GM19351 (cell line): ENCODE measurements at regions not wholly inside any gene's neighbourhood (a gene's known extent, or its start where the extent isn't known, plus 50 kb on each side); places are given as distances from the start of the nearest gene placed in this dataset.

Source experiments
- ATAC-seq: cut with Tn5 transposase; IDR thresholded peaks from one replicate; pipeline ENCODE4 v1.9.1; 2021; ENCODE audit warnings: mild to moderate bottlenecking, moderate library complexity; ENCODE audit not compliant: unreplicated experiment

- no peak for ATAC-seq
Measured at GRCh38 chr13:82878536-82878935, 1003.7 kb downstream of the SLITRK1 start.

- ATAC-seq, result no peak
Measured at GRCh38 chr13:82867284-82867683, 1015.0 kb downstream of the SLITRK1 start.

- ATAC-seq, result no peak
Measured at GRCh38 chr13:82850644-82851043, 1031.6 kb downstream of the SLITRK1 start.

GRCh38 chr13:82848766-82849165 is 1033.5 kb downstream of the SLITRK1 start:
- ATAC-seq, result no peak

GRCh38 chr13:82847595-82847994 is 1034.7 kb downstream of the SLITRK1 start:
- no peak for ATAC-seq

GRCh38 chr13:82833923-82834322 is 1048.4 kb downstream of the SLITRK1 start:
- no peak for ATAC-seq

- ATAC-seq, result no peak
Measured at GRCh38 chr13:82829040-82829439, 1053.2 kb downstream of the SLITRK1 start.

GRCh38 chr13:82827724-82828123 is 1054.5 kb downstream of the SLITRK1 start:
- no peak for ATAC-seq

- ATAC-seq, result no peak
Measured at GRCh38 chr13:82822935-82823334, 1059.3 kb downstream of the SLITRK1 start.

GRCh38 chr13:82817133-82817532 is 1065.1 kb downstream of the SLITRK1 start:
- ATAC-seq, result no peak

- ATAC-seq, result no peak
Measured at GRCh38 chr13:82815791-82816190, 1066.5 kb downstream of the SLITRK1 start.

GRCh38 chr13:82803341-82803740 is 1078.9 kb downstream of the SLITRK1 start:
- no peak for ATAC-seq

GRCh38 chr13:82802528-82802927 is 1079.7 kb downstream of the SLITRK1 start:
- no peak for ATAC-seq

- no peak for ATAC-seq
Measured at GRCh38 chr13:82800391-82800790, 1081.9 kb downstream of the SLITRK1 start.

- ATAC-seq, result no peak
Measured at GRCh38 chr13:82797876-82798275, 1084.4 kb downstream of the SLITRK1 start.

GRCh38 chr13:82791035-82791434 is 1091.2 kb downstream of the SLITRK1 start:
- no peak for ATAC-seq

GRCh38 chr13:82772816-82773215 is 1109.5 kb downstream of the SLITRK1 start:
- ATAC-seq, result no peak

- ATAC-seq, result no peak
Measured at GRCh38 chr13:82766732-82767321, 1115.4 kb downstream of the SLITRK1 start.

- ATAC-seq, result no peak
Measured at GRCh38 chr13:82758044-82758443, 1124.2 kb downstream of the SLITRK1 start.

- ATAC-seq, result no peak
Measured at GRCh38 chr13:82751206-82751605, 1131.1 kb downstream of the SLITRK1 start.

GRCh38 chr13:82749551-82749950 is 1132.7 kb downstream of the SLITRK1 start:
- no peak for ATAC-seq

- no peak for ATAC-seq
Measured at GRCh38 chr13:82747958-82748357, 1134.3 kb downstream of the SLITRK1 start.

GRCh38 chr13:82747291-82747690 is 1135.0 kb downstream of the SLITRK1 start:
- no peak for ATAC-seq
